SJSA1 (cell line): ENCODE measurements at regions not wholly inside any gene's neighbourhood (a gene's known extent, or its start where the extent isn't known, plus 50 kb on each side); places are given as distances from the start of the nearest gene placed in this dataset.
A peak's percentile ranks its signal among the peaks of the same experiment; 100 is the strongest.
"Not testable (repeated sequence)": the region's sequence is repeated elsewhere in the genome, so short reads cannot be mapped to it uniquely, and the experiment has no call there.

Experiments
- DNase-seq, 2 experiments: peaks; one replicate each; pipeline ENCODE4 v3.0.0-alpha.2; 2015 to 2020; ENCODE audit warnings: low spot score in 2 of 2, low read depth in 1 of 2
- H3K27ac ChIP-seq: fragments of 250-450 bp; sonication (Bioruptor Pico); 2 replicates; pipeline ENCODE4 v1.5.1; 2020; ENCODE audit warnings: mild to moderate bottlenecking, moderate library complexity
- H3K27me3 ChIP-seq: fragments of 250-450 bp; sonication (Bioruptor Pico); replicated peaks from 2 replicates; pipeline ENCODE4 v1.5.1; 2020; ENCODE audit warnings: mild to moderate bottlenecking, moderate library complexity
- H3K36me3 ChIP-seq: fragments of 250-450 bp; sonication (Bioruptor Pico); 2 replicates; pipeline ENCODE4 v1.5.1; 2020; ENCODE audit warnings: mild to moderate bottlenecking
- H3K4me1 ChIP-seq: fragments of 250-450 bp; sonication (Bioruptor Pico); replicated peaks from 2 replicates; pipeline ENCODE4 v1.6.1; 2021; ENCODE audit warnings: mild to moderate bottlenecking
- H3K4me3 ChIP-seq: fragments of 250-450 bp; sonication (Bioruptor Pico); 2 replicates; pipeline ENCODE4 v1.5.1; 2020; ENCODE audit warnings: mild to moderate bottlenecking
- H3K9me3 ChIP-seq: fragments of 250-450 bp; sonication (Bioruptor Pico); replicated peaks from 2 replicates; pipeline ENCODE4 v1.5.1; 2020; ENCODE audit warnings: mild to moderate bottlenecking

DNA sequence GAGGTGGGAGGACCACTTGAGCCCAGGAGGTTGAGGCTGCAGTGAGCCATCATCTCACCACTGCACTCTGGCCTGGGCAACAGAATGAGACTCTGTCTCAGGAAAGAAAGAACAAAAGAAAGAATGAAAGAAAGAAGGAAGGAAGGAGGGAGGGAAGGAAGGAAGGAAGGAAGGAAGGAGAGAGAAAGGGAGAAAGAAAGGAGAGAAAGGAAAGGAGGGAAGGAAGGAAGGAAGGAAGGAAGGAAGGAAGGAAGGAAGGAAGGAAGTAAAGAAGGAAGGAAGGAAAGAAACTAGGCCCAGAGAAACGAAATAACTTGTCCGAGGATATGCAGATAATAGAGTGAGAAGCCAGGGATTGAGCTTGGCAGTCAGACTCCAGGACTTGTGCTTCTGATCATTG lies 102.1 kb downstream of the SKIDA1 start:
- DNase-seq = no peak
- Histone ChIP-seq H3K27ac (no peak overlapping the region), H3K27me3 (no peaks in the 10 kb centered on the region), H3K36me3 (no peaks in the 10 kb centered on the region), H3K4me3 (no peak overlapping the region), H3K9me3 (no peaks in the 10 kb centered on the region), H3K4me1 (no peaks in the 10 kb centered on the region; the same call in 1 of the 2 replicates)

- H3K36me3 ChIP-seq = no peaks in the 10 kb centered on the region
- no peak for DNase-seq
- no peak overlapping the region for H3K27ac ChIP-seq
- H3K27me3 ChIP-seq = no peaks in the 10 kb centered on the region
- H3K4me3 ChIP-seq = no peak overlapping the region
- no peaks in the 10 kb centered on the region for H3K4me1 ChIP-seq
- H3K9me3 ChIP-seq = no peaks in the 10 kb centered on the region
Measured at GRCh38 chr10:21421794-21422193, 103.7 kb downstream of the SKIDA1 start.

DNA sequence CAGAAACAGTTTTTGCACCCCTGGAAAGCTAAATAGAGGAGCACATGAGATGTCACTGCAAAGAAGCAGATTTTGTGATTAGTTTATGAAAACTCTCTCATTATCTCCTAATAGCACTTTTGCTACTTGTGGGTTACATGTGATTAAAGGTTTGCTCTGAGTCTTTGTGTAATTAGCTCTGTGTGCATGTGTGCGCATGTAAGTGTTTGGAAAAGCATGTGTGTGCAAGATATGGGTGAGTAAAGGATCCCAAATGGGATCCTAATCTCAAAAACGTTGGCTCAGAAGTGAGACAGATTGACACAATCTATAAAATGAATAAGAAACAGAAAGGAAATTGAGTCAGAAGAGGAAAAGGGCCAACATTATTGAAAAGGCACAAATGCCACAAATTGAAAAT lies 104.5 kb downstream of the SKIDA1 start:
- Histone ChIP-seq H3K4me1 (no peaks in the 10 kb centered on the region), H3K27me3 (no peaks in the 10 kb centered on the region), H3K27ac (no peak overlapping the region), H3K36me3 (no peaks in the 10 kb centered on the region), H3K4me3 (no peak overlapping the region), H3K9me3 (no peaks in the 10 kb centered on the region)
- no peak for DNase-seq

- not testable (repeated sequence) for H3K27me3 ChIP-seq, H3K4me1 ChIP-seq, H3K36me3 ChIP-seq, H3K4me3 ChIP-seq, H3K27ac ChIP-seq, H3K9me3 ChIP-seq
- peak in 1 of 2 experiments; percentile 34 for DNase-seq
Measured at GRCh38 chr10:21418981-21419576, 106.4 kb downstream of the SKIDA1 start.

- DNase-seq = no peak
- H3K4me1 ChIP-seq = no peaks in the 10 kb centered on the region
- H3K9me3 ChIP-seq = no peaks in the 10 kb centered on the region
- no peaks in the 10 kb centered on the region for H3K36me3 ChIP-seq
- H3K27me3 ChIP-seq = no peaks in the 10 kb centered on the region
- no peak overlapping the region for H3K27ac ChIP-seq
- H3K4me3 ChIP-seq = no peak overlapping the region
Measured at GRCh38 chr10:21417172-21417712, 108.2 kb downstream of the SKIDA1 start.

DNA sequence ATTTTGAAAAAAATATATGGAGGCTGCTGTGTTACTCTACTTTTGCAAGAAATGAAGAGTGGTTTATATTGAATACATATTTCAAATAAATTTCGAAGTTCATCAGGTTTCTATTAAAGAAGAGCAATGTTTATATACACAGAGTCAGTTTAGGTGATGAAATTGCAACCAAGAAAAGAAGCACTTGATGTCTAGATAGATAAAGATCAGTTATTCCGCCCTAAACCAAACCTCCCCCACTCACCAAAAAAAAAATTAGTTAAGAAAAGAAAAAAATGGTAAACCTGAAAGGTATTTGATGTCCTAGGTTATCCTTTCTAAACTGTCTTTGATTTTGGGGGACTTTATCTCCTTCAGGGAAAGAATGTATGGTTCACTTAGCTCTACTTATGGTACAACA lies 111.8 kb downstream of the SKIDA1 start:
- Histone ChIP-seq H3K27me3 (no peaks in the 10 kb centered on the region), H3K4me3 (no peak overlapping the region), H3K9me3 (no peaks in the 10 kb centered on the region), H3K27ac (no peak overlapping the region), H3K36me3 (no peaks in the 10 kb centered on the region), H3K4me1 (no peaks in the 10 kb centered on the region)
- DNase-seq = no peak

DNA sequence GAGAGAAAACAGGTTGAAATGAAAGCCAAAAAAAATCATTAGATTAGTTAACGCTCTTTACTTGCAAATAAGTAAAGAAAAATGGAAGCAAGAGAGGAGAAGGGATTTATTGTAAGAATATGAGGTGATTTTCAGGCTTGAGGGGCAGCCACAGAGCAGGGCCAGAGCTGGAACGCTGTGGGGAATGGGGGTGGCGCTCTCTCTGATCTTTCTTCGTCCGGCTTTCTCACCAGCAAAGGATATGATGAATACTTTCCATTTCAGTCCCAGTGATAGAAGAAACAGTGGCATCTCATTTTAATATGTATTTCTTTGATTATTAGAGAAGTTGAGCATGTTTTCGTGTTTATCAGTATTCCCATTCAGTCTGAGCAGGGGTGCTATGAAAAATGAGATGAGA lies 112.2 kb downstream of the SKIDA1 start:
- H3K36me3 ChIP-seq = no peaks in the 10 kb centered on the region
- H3K27me3 ChIP-seq = no peaks in the 10 kb centered on the region
- H3K4me1 ChIP-seq = no peaks in the 10 kb centered on the region
- H3K4me3 ChIP-seq = no peak overlapping the region
- no peak overlapping the region for H3K27ac ChIP-seq
- H3K9me3 ChIP-seq = no peaks in the 10 kb centered on the region
- DNase-seq = no peak

DNA sequence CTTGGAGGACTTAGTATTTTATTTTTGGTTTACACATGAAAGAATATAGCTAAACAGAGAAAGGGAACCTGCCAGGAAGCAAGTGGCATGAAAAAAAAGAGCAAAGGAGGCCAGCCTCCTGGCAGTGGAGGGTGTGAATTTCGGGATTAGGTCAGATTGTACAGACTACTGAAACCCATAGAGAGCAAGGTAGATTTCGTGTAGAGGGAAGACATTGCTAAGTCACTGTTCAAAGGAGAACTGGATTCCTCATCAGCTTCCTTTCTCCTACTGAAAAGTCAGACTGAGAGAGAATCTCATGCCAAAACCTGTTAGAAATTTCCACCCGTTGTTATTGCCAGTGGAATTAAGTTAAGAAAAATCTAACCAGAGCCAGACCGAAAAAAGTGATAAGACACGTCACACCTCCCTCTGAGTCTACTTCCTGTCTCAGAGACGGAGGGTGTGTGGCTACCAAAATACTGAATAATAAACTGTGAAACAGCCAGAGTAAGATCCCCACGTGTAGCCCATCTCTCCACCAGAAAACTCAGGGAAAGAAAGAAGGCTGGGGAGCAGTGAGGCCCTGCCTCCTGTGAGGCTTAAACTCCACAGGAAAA lies 118.8 kb downstream of the SKIDA1 start:
- Histone ChIP-seq H3K36me3 (no peaks in the 10 kb centered on the region), H3K9me3 (no peaks in the 10 kb centered on the region), H3K4me1 (peaks cover 22% of the 10 kb centered on the region), H3K4me3 (no peak overlapping the region), H3K27ac (peak overlapping the region; percentile 51), H3K27me3 (no peaks in the 10 kb centered on the region)
- peak in 1 of 2 experiments; percentile 27 for DNase-seq

DNA sequence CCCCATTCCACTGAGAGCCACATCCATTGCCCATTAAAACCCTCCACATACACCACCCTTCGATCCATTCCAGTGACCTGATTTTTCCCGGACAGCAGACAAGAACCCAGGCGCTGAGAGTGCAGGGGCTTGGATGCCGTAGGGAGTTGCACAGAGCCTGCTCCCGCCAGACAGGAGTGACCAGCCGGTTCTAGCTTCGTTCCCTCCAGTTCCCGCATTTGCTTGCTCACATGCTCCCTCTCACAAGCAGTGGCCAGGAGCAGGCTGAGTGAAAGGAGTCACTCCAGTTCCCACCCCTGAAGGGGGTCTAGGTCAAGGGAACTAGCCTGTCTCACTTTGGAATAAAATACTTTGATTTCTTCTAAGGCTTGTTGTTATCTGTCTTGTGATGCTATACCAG lies 119.5 kb downstream of the SKIDA1 start:
- Histone ChIP-seq H3K27ac (no peak overlapping the region), H3K27me3 (no peaks in the 10 kb centered on the region), H3K36me3 (no peaks in the 10 kb centered on the region), H3K4me3 (no peak overlapping the region), H3K9me3 (no peaks in the 10 kb centered on the region), H3K4me1 (peaks cover 24% of the 10 kb centered on the region)
- DNase-seq = no peak

DNA sequence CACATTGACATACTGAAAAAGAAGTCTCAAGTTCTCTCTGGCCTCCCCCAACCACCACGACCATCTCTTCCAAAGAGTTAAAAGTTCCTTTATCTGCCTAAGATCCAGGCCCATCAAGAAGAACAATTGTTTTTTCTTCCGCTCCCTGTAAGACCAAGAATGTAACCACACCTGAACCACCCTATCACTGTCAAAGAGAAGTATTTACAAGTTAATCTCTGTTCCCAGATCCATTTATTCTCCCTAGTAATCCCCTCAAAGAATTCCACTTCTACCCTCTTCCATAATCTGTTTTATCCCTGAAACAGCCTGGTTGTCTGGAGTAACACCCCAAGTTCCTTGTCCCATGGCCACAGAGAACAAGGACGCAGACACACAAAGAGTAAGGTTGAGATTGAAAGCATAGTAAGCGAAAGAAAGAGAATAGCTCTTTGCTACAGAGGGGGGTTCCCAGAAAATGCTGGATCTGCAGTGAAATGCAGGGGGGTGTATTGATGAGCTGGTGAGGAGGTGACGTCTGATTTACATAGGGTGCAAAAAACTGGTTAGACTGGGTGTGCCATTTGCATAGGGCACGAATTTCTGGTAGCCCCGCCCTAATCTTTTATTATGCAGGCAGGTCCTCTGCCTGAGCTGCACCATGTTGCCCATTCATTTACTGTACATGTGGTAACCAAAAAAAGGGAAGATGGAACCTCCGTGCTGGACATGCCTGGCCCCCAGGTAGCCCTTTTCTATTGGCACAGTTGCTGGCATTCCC lies 122.0 kb downstream of the SKIDA1 start:
- DNase-seq = no peak
- Histone ChIP-seq H3K9me3 (no peaks in the 10 kb centered on the region), H3K27me3 (no peaks in the 10 kb centered on the region), H3K4me1 (peaks cover 50% of the 10 kb centered on the region), H3K27ac (no peak overlapping the region), H3K4me3 (no peak overlapping the region), H3K36me3 (no peaks in the 10 kb centered on the region)

- Histone ChIP-seq H3K4me1 (peaks cover 58% of the 10 kb centered on the region), H3K27ac (no peak overlapping the region), H3K4me3 (no peak overlapping the region), H3K27me3 (no peaks in the 10 kb centered on the region), H3K9me3 (no peaks in the 10 kb centered on the region), H3K36me3 (no peaks in the 10 kb centered on the region)
- peak in 1 of 2 experiments; percentile 26 for DNase-seq
Measured at GRCh38 chr10:21402606-21403083, 122.8 kb downstream of the SKIDA1 start.

DNA sequence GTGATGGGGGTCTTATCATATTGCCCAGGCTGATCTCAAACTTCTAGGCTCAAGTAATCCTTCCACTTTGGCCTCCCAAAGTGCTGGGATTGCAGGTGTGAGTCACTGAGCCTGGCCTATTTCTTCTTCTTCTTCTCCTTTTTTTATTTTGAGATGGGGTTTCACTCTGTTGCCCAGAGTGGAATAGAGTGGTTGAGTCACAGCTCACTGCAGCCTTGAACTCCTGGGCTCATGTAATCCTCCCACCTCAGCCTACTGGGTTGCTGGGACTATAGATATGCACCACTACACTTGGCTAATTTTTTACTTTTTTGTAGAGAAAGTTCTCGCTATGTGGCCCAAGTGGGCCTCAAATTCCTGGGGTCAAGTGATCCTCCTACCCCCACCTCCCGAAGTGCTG lies 124.3 kb downstream of the SKIDA1 start:
- no peak for DNase-seq
- peak overlapping the region; percentile 11; the same call in 1 of the 2 replicates for H3K27ac ChIP-seq
- no peaks in the 10 kb centered on the region for H3K27me3 ChIP-seq
- no peaks in the 10 kb centered on the region for H3K36me3 ChIP-seq
- peaks cover 61% of the 10 kb centered on the region for H3K4me1 ChIP-seq
- no peak overlapping the region for H3K4me3 ChIP-seq
- no peaks in the 10 kb centered on the region for H3K9me3 ChIP-seq

DNA sequence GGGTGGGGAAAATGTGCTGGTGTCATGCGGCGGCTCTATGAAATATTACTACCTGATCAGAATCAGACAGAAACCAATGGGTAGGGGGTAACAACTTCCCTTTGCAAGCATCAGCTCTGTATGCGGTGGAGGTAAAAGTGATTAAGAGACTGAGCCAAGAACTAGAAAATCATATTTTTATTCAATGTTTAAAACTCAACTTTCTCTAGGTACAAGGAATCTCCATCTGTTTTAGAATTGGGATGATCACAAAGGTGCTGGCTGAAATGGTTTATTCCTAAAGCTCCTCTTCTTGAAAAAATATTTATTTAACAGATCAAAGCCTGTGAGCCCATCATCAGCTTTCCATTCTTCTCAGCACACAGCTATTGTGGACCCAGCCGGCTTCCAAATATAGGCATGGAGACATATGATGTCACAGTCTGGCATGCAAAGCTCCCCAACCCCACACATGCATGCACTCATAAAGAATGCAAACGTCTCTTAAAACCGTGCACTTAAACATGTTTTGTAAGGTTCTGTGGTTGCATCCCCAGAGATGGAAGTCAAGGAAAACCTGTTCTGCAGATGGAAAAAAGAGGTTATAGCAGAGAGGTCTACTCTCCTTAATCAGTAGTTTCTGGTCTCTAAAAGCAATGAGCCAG lies 126.0 kb downstream of the SKIDA1 start:
- H3K36me3 ChIP-seq = no peaks in the 10 kb centered on the region
- peak overlapping the region; percentile 42 for H3K27ac ChIP-seq
- H3K4me3 ChIP-seq = no peak overlapping the region
- no peaks in the 10 kb centered on the region for H3K9me3 ChIP-seq
- no peaks in the 10 kb centered on the region for H3K27me3 ChIP-seq
- peak; percentile 81 to 87 for DNase-seq
- H3K4me1 ChIP-seq = peaks cover 60% of the 10 kb centered on the region
